WERI-Rb-1 (cell line): ENCODE measurements at regions not wholly inside any gene's neighbourhood (a gene's known extent, or its start where the extent isn't known, plus 50 kb on each side); places are given as distances from the start of the nearest gene placed in this dataset.

Experiments used
- DNase-seq: peaks from one replicate; pipeline ENCODE4 v3.0.0-alpha.2; 2020
- H3K27ac ChIP-seq: fragments of 250-450 bp; sonication (Bioruptor Pico); 2 replicates; pipeline ENCODE4 v1.5.1; 2020; ENCODE audit warnings: mild to moderate bottlenecking, moderate library complexity
- H3K27me3 ChIP-seq: fragments of 250-450 bp; sonication (Bioruptor Pico); 2 replicates; pipeline ENCODE4 v1.5.1; 2021; ENCODE audit warnings: mild to moderate bottlenecking, low read depth, moderate library complexity; ENCODE audit not compliant: insufficient read depth, severe bottlenecking
- H3K36me3 ChIP-seq: fragments of 250-450 bp; sonication (Bioruptor Pico); 2 replicates; pipeline ENCODE4 v1.5.1; 2020; ENCODE audit warnings: mild to moderate bottlenecking, moderate library complexity
- H3K4me3 ChIP-seq: 2 replicates; pipeline ENCODE4 v1.5.1; 2011; ENCODE audit warnings: low read depth, mild to moderate bottlenecking, control low read depth, low read length
- H3K9me3 ChIP-seq: fragments of 250-450 bp; sonication (Bioruptor Pico); 2 replicates; pipeline ENCODE4 v1.5.1; 2021; ENCODE audit warnings: mild to moderate bottlenecking, moderate library complexity; ENCODE audit not compliant: severe bottlenecking
- TF ChIP-seq, protein P1 (sequence below): IDR thresholded peaks from 2 replicates; pipeline ENCODE4 v1.5.1; 2011; ENCODE audit warnings: low read depth, mild to moderate bottlenecking, control low read depth, inconsistent platforms, low read length

DNA sequence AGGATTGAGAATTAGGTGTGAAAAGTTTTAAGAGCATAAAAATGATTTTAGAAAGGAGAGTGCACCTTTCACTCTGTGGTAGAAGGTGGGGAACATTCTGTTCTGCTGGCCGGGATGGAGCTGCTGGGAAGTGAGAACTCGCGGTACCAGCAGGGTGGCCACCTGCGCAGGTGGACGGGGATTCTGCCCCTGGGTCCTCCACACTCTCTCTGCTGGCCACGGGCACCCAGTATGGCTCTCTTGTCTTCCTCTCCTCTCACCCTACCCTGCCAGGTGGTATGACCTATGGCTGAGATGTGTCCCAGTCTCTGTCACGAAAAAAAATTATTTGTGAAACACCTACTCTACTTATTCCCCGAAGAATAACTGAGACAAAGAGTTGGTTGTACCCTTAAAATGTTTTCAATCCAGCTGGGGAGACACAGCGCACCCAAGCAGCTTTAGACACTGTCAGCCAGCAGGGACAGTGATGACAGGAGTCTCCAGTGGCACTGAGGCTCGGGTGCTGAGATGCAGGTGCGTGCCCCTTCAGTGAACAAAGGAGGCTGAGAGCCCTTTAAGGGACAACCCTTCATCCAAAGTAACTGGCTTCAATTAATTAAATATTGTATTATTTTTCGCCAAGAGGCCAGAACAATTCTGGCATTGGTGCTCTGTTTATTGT, 195.4 kb downstream of the TBXT start:
- Histone ChIP-seq H3K4me3 (no peak overlapping the region), H3K27me3 (peaks cover 85% of the 10 kb centered on the region), H3K27ac (no peak overlapping the region), H3K36me3 (no peaks in the 10 kb centered on the region), H3K9me3 (no peaks in the 10 kb centered on the region)
- DNase-seq, result no peak
- TF ChIP-seq, protein P1, sequence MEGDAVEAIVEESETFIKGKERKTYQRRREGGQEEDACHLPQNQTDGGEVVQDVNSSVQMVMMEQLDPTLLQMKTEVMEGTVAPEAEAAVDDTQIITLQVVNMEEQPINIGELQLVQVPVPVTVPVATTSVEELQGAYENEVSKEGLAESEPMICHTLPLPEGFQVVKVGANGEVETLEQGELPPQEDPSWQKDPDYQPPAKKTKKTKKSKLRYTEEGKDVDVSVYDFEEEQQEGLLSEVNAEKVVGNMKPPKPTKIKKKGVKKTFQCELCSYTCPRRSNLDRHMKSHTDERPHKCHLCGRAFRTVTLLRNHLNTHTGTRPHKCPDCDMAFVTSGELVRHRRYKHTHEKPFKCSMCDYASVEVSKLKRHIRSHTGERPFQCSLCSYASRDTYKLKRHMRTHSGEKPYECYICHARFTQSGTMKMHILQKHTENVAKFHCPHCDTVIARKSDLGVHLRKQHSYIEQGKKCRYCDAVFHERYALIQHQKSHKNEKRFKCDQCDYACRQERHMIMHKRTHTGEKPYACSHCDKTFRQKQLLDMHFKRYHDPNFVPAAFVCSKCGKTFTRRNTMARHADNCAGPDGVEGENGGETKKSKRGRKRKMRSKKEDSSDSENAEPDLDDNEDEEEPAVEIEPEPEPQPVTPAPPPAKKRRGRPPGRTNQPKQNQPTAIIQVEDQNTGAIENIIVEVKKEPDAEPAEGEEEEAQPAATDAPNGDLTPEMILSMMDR, result no peak

DNA sequence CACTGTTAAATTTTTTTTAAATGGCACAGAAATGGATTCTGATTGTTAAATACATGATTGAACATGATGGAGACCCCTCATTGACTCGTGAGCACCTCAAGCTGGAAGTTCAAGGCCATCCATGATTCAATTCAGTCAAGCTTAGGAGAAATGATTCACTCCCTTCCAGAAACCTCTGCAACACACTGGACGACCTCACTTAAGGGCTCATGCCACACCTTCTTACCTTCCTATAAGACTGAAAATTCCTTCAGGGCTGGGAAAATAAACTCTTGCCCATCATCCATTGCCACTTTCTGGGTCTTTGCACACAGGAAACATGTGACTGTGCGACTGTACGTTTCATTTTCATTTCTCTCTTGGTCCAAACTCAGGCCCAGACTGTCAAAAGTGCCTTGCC, 196.4 kb downstream of the TBXT start:
- TF ChIP-seq, protein P1, result no peak

DNA sequence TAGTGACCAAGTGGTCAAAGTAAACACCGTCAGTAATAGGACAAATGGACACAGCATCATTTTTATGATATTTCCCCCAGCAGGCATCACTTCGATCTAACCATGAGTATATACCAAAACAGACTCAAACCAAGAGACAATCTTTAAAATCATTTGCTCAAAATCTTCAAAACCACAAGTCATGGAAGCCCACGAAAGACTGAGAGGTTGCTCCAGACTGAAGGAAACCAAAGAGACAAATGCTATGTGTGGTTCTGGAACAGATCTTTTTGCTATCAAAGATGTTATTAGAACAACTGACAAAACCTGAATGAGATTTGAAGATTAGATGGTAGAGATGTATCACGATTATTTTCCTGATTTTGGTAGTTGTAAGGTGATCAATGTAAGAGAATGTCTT, 197.7 kb downstream of the TBXT start:
- no peak for DNase-seq
- H3K9me3 ChIP-seq, result no peaks in the 10 kb centered on the region
- H3K4me3 ChIP-seq, result no peak overlapping the region
- H3K27ac ChIP-seq, result no peak overlapping the region
- H3K36me3 ChIP-seq, result no peaks in the 10 kb centered on the region
- H3K27me3 ChIP-seq, result peaks cover 80% of the 10 kb centered on the region
- TF ChIP-seq, protein P1, result no peak

More for the DNA sequence above, 196.4 kb downstream of the TBXT start:
- Histone ChIP-seq H3K4me3 (no peak overlapping the region), H3K27me3 (peaks cover 80% of the 10 kb centered on the region), H3K9me3 (no peaks in the 10 kb centered on the region), H3K36me3 (no peaks in the 10 kb centered on the region), H3K27ac (no peak overlapping the region)
- no peak for DNase-seq

DNA sequence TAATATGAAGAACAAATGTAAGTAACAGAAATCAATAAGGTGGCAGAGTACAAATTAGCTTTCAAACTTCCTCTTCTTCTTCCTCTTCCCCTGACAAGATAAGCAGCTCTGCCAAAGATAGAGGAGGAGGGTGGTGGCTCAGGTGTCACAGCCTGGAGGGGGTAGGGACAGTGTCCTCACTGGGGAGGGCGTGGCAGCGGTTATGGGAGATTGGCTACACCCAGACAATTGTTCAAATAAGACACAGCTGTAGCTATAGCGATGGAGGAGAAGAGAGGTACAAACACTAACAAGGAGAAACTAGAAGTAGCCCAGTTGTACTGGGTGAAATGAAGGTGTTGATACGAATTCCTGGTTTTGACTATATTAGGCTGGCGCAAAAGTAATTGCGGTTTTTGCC, 198.5 kb downstream of the TBXT start:
- Histone ChIP-seq H3K36me3 (no peaks in the 10 kb centered on the region), H3K4me3 (no peak overlapping the region), H3K27me3 (peaks cover 81% of the 10 kb centered on the region), H3K9me3 (no peaks in the 10 kb centered on the region), H3K27ac (no peak overlapping the region)
- TF ChIP-seq, protein P1, result no peak
- no peak for DNase-seq

DNA sequence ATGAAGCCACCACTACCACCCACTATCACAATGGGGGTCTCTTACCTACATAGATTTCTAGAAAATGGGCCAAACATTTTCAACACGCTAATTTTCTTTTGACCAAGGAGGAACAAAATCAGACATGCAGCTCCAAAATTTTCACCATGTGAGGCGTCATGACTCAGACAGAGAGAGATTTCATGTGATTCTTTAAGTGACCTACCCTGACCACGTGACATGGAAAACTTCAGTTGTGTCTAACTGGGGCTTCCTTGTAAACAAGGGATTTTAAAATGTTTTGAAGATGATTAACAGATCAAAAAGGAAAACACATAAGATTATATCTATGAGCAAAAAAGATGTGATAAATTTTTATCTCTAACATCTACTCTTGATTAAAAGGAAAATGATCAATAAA, 199.2 kb downstream of the TBXT start:
- DNase-seq, result no peak
- Histone ChIP-seq H3K27ac (no peak overlapping the region), H3K27me3 (peaks cover 81% of the 10 kb centered on the region), H3K9me3 (no peaks in the 10 kb centered on the region), H3K36me3 (no peaks in the 10 kb centered on the region), H3K4me3 (no peak overlapping the region)
- TF ChIP-seq, protein P1, result no peak

DNA sequence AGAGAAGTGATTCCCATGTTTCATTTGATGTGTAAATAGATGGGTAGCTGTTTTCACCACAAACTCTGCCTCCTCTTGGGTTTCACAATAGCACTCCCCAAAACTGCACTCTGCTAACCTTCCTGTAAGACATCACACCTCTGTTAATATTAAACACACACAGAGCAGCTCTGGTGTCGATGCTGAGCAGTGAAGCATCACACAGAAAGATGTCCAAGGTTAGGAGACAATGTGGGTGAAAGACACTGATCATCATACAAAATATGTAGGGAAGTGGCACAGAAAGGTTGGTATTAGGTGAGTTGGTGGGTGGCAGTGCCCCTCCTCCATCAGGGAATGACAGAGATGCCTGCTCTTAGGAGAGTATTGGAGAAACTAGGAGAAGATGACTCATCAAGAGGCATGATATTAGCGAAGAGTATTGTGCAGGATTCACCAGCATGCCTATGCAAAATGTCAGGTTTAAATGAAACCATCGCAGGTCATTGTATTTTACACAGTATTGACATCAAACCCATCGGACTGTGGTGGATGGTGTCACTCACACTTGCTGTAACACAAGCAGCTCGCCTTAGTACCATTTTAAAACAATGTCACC, 199.7 kb downstream of the TBXT start:
- no peaks in the 10 kb centered on the region for H3K36me3 ChIP-seq

More for the DNA sequence above, 199.7 kb downstream of the TBXT start:
- no peak overlapping the region for H3K27ac ChIP-seq
- no peak for DNase-seq
- TF ChIP-seq, protein P1, result no peak
- H3K27me3 ChIP-seq, result peaks cover 83% of the 10 kb centered on the region
- H3K4me3 ChIP-seq, result no peak overlapping the region
- no peaks in the 10 kb centered on the region for H3K9me3 ChIP-seq
